PFSK-1 (cell line): ENCODE measurements at regions not wholly inside any gene's neighbourhood (a gene's known extent, or its start where the extent isn't known, plus 50 kb on each side); places are given as distances from the start of the nearest gene placed in this dataset.

Experiments
- FOXP2 ChIP-seq: optimal IDR thresholded peaks from 2 replicates; pipeline ENCODE3; 2011; ENCODE audit warnings: borderline replicate concordance, control low read depth, inconsistent platforms; ENCODE audit not compliant: insufficient read depth; ENCODE audit errors: extremely low read length, extremely low read depth
- POLR2AphosphoS5 ChIP-seq: IDR thresholded peaks from 2 replicates; pipeline ENCODE4 v1.6.1; 2012; ENCODE audit warnings: low read depth, mild to moderate bottlenecking, control low read depth, low read length, moderate library complexity
- SIN3A ChIP-seq: IDR thresholded peaks from 2 replicates; pipeline ENCODE4 v1.6.1; 2012; ENCODE audit warnings: mild to moderate bottlenecking, low read length, moderate library complexity, borderline replicate concordance; ENCODE audit not compliant: insufficient read depth
- TAF1 ChIP-seq: IDR thresholded peaks from 2 replicates; pipeline ENCODE4 v1.6.1; 2012; ENCODE audit warnings: low read length, control low read depth, borderline replicate concordance; ENCODE audit not compliant: insufficient read depth
- TF ChIP-seq, protein P1 (sequence below), 2 experiments: IDR thresholded peaks; 2 replicates each; pipeline versions ENCODE4 v1.6.1 to v1.8.0; 2011 to 2012; ENCODE audit warnings: low read depth in 2 of 2, low read length in 2 of 2, control low read depth in 1 of 2, inconsistent platforms in 1 of 2, mild to moderate bottlenecking in 1 of 2, moderate library complexity in 1 of 2; ENCODE audit not compliant: insufficient read depth in 1 of 2

- TF ChIP-seq, protein P1, sequence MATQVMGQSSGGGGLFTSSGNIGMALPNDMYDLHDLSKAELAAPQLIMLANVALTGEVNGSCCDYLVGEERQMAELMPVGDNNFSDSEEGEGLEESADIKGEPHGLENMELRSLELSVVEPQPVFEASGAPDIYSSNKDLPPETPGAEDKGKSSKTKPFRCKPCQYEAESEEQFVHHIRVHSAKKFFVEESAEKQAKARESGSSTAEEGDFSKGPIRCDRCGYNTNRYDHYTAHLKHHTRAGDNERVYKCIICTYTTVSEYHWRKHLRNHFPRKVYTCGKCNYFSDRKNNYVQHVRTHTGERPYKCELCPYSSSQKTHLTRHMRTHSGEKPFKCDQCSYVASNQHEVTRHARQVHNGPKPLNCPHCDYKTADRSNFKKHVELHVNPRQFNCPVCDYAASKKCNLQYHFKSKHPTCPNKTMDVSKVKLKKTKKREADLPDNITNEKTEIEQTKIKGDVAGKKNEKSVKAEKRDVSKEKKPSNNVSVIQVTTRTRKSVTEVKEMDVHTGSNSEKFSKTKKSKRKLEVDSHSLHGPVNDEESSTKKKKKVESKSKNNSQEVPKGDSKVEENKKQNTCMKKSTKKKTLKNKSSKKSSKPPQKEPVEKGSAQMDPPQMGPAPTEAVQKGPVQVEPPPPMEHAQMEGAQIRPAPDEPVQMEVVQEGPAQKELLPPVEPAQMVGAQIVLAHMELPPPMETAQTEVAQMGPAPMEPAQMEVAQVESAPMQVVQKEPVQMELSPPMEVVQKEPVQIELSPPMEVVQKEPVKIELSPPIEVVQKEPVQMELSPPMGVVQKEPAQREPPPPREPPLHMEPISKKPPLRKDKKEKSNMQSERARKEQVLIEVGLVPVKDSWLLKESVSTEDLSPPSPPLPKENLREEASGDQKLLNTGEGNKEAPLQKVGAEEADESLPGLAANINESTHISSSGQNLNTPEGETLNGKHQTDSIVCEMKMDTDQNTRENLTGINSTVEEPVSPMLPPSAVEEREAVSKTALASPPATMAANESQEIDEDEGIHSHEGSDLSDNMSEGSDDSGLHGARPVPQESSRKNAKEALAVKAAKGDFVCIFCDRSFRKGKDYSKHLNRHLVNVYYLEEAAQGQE (IDR thresholded peaks at IDR 0.05; ENCODE audit: insufficient read depth in 1 of 2, low read depth in 2 of 2, low read length in 2 of 2) = peak in 1 of 2 experiments; percentile 65; a peak in 1 of 4 replicates
- TF ChIP-seq POLR2AphosphoS5 (no peak), SIN3A (no peak), TAF1 (no peak), FOXP2 (no peak)
Observed at GRCh38 chr1:147451628-147452027, 89.7 kb upstream of the BCL9 start.
